ENCODE measurements at regions not wholly inside any gene's neighbourhood (a gene's known extent, or its start where the extent isn't known, plus 50 kb on each side); places are given as distances from the start of the nearest gene placed in this dataset.
A peak's percentile ranks its signal among the peaks of the same experiment; 100 is the strongest.

- H3K4me1 ChIP-seq (ENCODE audit: control insufficient read depth in 2 of 2, insufficient read depth in 1 of 2, low read depth in 1 of 2, low read length in 2 of 2): peaks cover 0 to 6% of the 10 kb centered on the region in 2 donors
- H3K36me3 ChIP-seq (replicated peaks in 1 of 2; ENCODE audit: control insufficient read depth in 2 of 2, insufficient read depth in 2 of 2, low read length in 2 of 2): no peaks in the 10 kb centered on the region
- no peak overlapping the region for H3K4ac ChIP-seq (ENCODE audit: low read length)
- whole genome bisulfite sequencing, 2 donors (ENCODE audit: extremely low coverage in 2 of 2, insufficient read length in 2 of 2, insufficient replicate concordance in 1 of 2): no CpG with 5 or more reads among the region's 2 CpGs
- H2AK5ac ChIP-seq (ENCODE audit: low read depth, low read length): no peak overlapping the region
- H2BK120ac ChIP-seq (ENCODE audit: low read depth, low read length): no peak overlapping the region
- no peak overlapping the region for H2BK5ac ChIP-seq (ENCODE audit: low read length)
- no peak overlapping the region for H4K8ac ChIP-seq (ENCODE audit: low read depth, low read length)
- H3K23ac ChIP-seq (ENCODE audit: low read depth, low read length, poor library complexity): no peak overlapping the region
- H2AFZ ChIP-seq (ENCODE audit: low read length): peak overlapping the region; percentile 62
- DNase-seq (ENCODE audit: low spot score): no peak
- H2BK12ac ChIP-seq (ENCODE audit: low read length): no peak overlapping the region
- no peak overlapping the region for H2BK15ac ChIP-seq (ENCODE audit: low read length)
- H3K4me3 ChIP-seq (ENCODE audit: low read length in 2 of 2): no peak overlapping the region
- no peak overlapping the region for H3K4me2 ChIP-seq (ENCODE audit: insufficient read depth, low read length, poor library complexity, severe bottlenecking)
- no peak overlapping the region for H3K9ac ChIP-seq (ENCODE audit: low read depth, low read length, poor library complexity)
- H3K27ac ChIP-seq (replicated peaks; ENCODE audit: low read length): no peak overlapping the region
- no peaks in the 10 kb centered on the region for H3K27me3 ChIP-seq (ENCODE audit: control insufficient read depth in 3 of 3, insufficient read depth in 3 of 3, low read depth in 1 of 3, low read length in 3 of 3)
- H3K18ac ChIP-seq (ENCODE audit: low read length): no peak overlapping the region
- H3K14ac ChIP-seq (ENCODE audit: low read length): no peak overlapping the region
- H3K79me1 ChIP-seq (ENCODE audit: low read depth, low read length): no peaks in the 10 kb centered on the region
- H4K91ac ChIP-seq (ENCODE audit: low read depth, low read length, poor library complexity): no peak overlapping the region
- peaks cover 3 to 19% of the 10 kb centered on the region in 2 donors for H3K9me3 ChIP-seq (replicated peaks in 1 of 2; ENCODE audit: control insufficient read depth in 2 of 2, insufficient read depth in 1 of 2, low read depth in 1 of 2, low read length in 2 of 2)
These were observed 547.2 kb upstream of the CDH8 start for GRCh38 chr16:62583414-62583813.

GRCh38 chr16:62573466-62573865 is 537.2 kb upstream of the CDH8 start:
- Histone ChIP-seq H3K4me1 (ENCODE audit: control insufficient read depth in 2 of 2, insufficient read depth in 1 of 2, low read depth in 1 of 2, low read length in 2 of 2) (no peaks in the 10 kb centered on the region), H2BK12ac (ENCODE audit: low read length) (no peak overlapping the region), H4K8ac (ENCODE audit: low read depth, low read length) (no peak overlapping the region), H3K18ac (ENCODE audit: low read length) (no peak overlapping the region), H3K27me3 (ENCODE audit: control insufficient read depth in 3 of 3, insufficient read depth in 3 of 3, low read depth in 1 of 3, low read length in 3 of 3) (no peaks in the 10 kb centered on the region), H3K4me2 (ENCODE audit: insufficient read depth, low read length, poor library complexity, severe bottlenecking) (no peak overlapping the region), H2AK5ac (ENCODE audit: low read depth, low read length) (no peak overlapping the region), H3K27ac (replicated peaks; ENCODE audit: low read length) (no peak overlapping the region), H2BK120ac (ENCODE audit: low read depth, low read length) (no peak overlapping the region), H2AFZ (ENCODE audit: low read length) (no peak overlapping the region), H3K9me3 (replicated peaks in 1 of 2; ENCODE audit: control insufficient read depth in 2 of 2, insufficient read depth in 1 of 2, low read depth in 1 of 2, low read length in 2 of 2) (no peaks in the 10 kb centered on the region), H4K91ac (ENCODE audit: low read depth, low read length, poor library complexity) (no peak overlapping the region), H3K9ac (ENCODE audit: low read depth, low read length, poor library complexity) (no peak overlapping the region), H3K79me1 (ENCODE audit: low read depth, low read length) (no peaks in the 10 kb centered on the region), H3K23ac (ENCODE audit: low read depth, low read length, poor library complexity) (no peak overlapping the region), H3K36me3 (replicated peaks in 1 of 2; ENCODE audit: control insufficient read depth in 2 of 2, insufficient read depth in 2 of 2, low read length in 2 of 2) (no peaks in the 10 kb centered on the region), H3K14ac (ENCODE audit: low read length) (no peak overlapping the region), H2BK15ac (ENCODE audit: low read length) (no peak overlapping the region), H3K4ac (ENCODE audit: low read length) (no peak overlapping the region), H2BK5ac (ENCODE audit: low read length) (no peak overlapping the region), H3K4me3 (ENCODE audit: low read length in 2 of 2) (no peak overlapping the region)
- no CpG with 5 or more reads among the region's 1 CpG for WGBS, 2 donors (ENCODE audit: extremely low coverage in 2 of 2, insufficient read length in 2 of 2, insufficient replicate concordance in 1 of 2)
- DNase-seq (ENCODE audit: low spot score): no peak

- H2AFZ ChIP-seq (ENCODE audit: low read length): no peak overlapping the region
- no peak overlapping the region for H3K9ac ChIP-seq (ENCODE audit: low read depth, low read length, poor library complexity)
- no peak overlapping the region for H2BK5ac ChIP-seq (ENCODE audit: low read length)
- no peaks in the 10 kb centered on the region for H3K4me1 ChIP-seq (ENCODE audit: control insufficient read depth in 2 of 2, insufficient read depth in 1 of 2, low read depth in 1 of 2, low read length in 2 of 2)
- H3K27ac ChIP-seq (replicated peaks; ENCODE audit: low read length): no peak overlapping the region
- H4K91ac ChIP-seq (ENCODE audit: low read depth, low read length, poor library complexity): no peak overlapping the region
- H3K36me3 ChIP-seq (replicated peaks in 1 of 2; ENCODE audit: control insufficient read depth in 2 of 2, insufficient read depth in 2 of 2, low read length in 2 of 2): no peaks in the 10 kb centered on the region
- H3K27me3 ChIP-seq (ENCODE audit: control insufficient read depth in 3 of 3, insufficient read depth in 3 of 3, low read depth in 1 of 3, low read length in 3 of 3): no peaks in the 10 kb centered on the region
- WGBS, 2 donors (ENCODE audit: extremely low coverage in 2 of 2, insufficient read length in 2 of 2, insufficient replicate concordance in 1 of 2): no CpG with 5 or more reads among the region's 2 CpGs
- no peak overlapping the region for H2BK12ac ChIP-seq (ENCODE audit: low read length)
- no peak overlapping the region for H3K18ac ChIP-seq (ENCODE audit: low read length)
- H3K79me1 ChIP-seq (ENCODE audit: low read depth, low read length): no peaks in the 10 kb centered on the region
- H3K14ac ChIP-seq (ENCODE audit: low read length): no peak overlapping the region
- no peak overlapping the region for H3K4me3 ChIP-seq (ENCODE audit: low read length in 2 of 2)
- no peak overlapping the region for H4K8ac ChIP-seq (ENCODE audit: low read depth, low read length)
- H3K4ac ChIP-seq (ENCODE audit: low read length): no peak overlapping the region
- no peak overlapping the region for H2AK5ac ChIP-seq (ENCODE audit: low read depth, low read length)
- no peak overlapping the region for H3K4me2 ChIP-seq (ENCODE audit: insufficient read depth, low read length, poor library complexity, severe bottlenecking)
- H2BK15ac ChIP-seq (ENCODE audit: low read length): no peak overlapping the region
- H3K23ac ChIP-seq (ENCODE audit: low read depth, low read length, poor library complexity): no peak overlapping the region
- DNase-seq (ENCODE audit: low spot score): no peak
- no peak overlapping the region for H2BK120ac ChIP-seq (ENCODE audit: low read depth, low read length)
- no peaks in the 10 kb centered on the region for H3K9me3 ChIP-seq (replicated peaks in 1 of 2; ENCODE audit: control insufficient read depth in 2 of 2, insufficient read depth in 1 of 2, low read depth in 1 of 2, low read length in 2 of 2)
These were observed 532.7 kb upstream of the CDH8 start for GRCh38 chr16:62568926-62569325.

GRCh38 chr16:62565706-62566105 is 529.5 kb upstream of the CDH8 start:
- H3K4me2 ChIP-seq (ENCODE audit: insufficient read depth, low read length, poor library complexity, severe bottlenecking): no peak overlapping the region
- no peaks in the 10 kb centered on the region for H3K27me3 ChIP-seq (ENCODE audit: control insufficient read depth in 3 of 3, insufficient read depth in 3 of 3, low read depth in 1 of 3, low read length in 3 of 3)
- H2BK5ac ChIP-seq (ENCODE audit: low read length): no peak overlapping the region
- H2AFZ ChIP-seq (ENCODE audit: low read length): no peak overlapping the region
- no peak overlapping the region for H2BK12ac ChIP-seq (ENCODE audit: low read length)
- H2BK15ac ChIP-seq (ENCODE audit: low read length): no peak overlapping the region
- no peak overlapping the region for H3K4me3 ChIP-seq (ENCODE audit: low read length in 2 of 2)
- no peak overlapping the region for H3K14ac ChIP-seq (ENCODE audit: low read length)
- H3K36me3 ChIP-seq (replicated peaks in 1 of 2; ENCODE audit: control insufficient read depth in 2 of 2, insufficient read depth in 2 of 2, low read length in 2 of 2): no peaks in the 10 kb centered on the region
- no CpG with 5 or more reads among the region's 1 CpG for WGBS, 2 donors (ENCODE audit: extremely low coverage in 2 of 2, insufficient read length in 2 of 2, insufficient replicate concordance in 1 of 2)
- H3K4ac ChIP-seq (ENCODE audit: low read length): no peak overlapping the region
- no peaks in the 10 kb centered on the region for H3K79me1 ChIP-seq (ENCODE audit: low read depth, low read length)
- no peak overlapping the region for H3K23ac ChIP-seq (ENCODE audit: low read depth, low read length, poor library complexity)
- no peak overlapping the region for H3K27ac ChIP-seq (replicated peaks; ENCODE audit: low read length)
- no peak overlapping the region for H4K8ac ChIP-seq (ENCODE audit: low read depth, low read length)
- H4K91ac ChIP-seq (ENCODE audit: low read depth, low read length, poor library complexity): no peak overlapping the region
- H2BK120ac ChIP-seq (ENCODE audit: low read depth, low read length): no peak overlapping the region
- no peak overlapping the region for H2AK5ac ChIP-seq (ENCODE audit: low read depth, low read length)
- no peak overlapping the region for H3K18ac ChIP-seq (ENCODE audit: low read length)
- H3K4me1 ChIP-seq (ENCODE audit: control insufficient read depth in 2 of 2, insufficient read depth in 1 of 2, low read depth in 1 of 2, low read length in 2 of 2): no peaks in the 10 kb centered on the region
- DNase-seq (ENCODE audit: low spot score): no peak
- no peaks in the 10 kb centered on the region for H3K9me3 ChIP-seq (replicated peaks in 1 of 2; ENCODE audit: control insufficient read depth in 2 of 2, insufficient read depth in 1 of 2, low read depth in 1 of 2, low read length in 2 of 2)
- no peak overlapping the region for H3K9ac ChIP-seq (ENCODE audit: low read depth, low read length, poor library complexity)
